Suprapubic skin (tissue), 4 donors: ENCODE measurements at regions not wholly inside any gene's neighbourhood (a gene's known extent, or its start where the extent isn't known, plus 50 kb on each side); places are given as distances from the start of the nearest gene placed in this dataset.

Source experiments
- DNase-seq, 2 donors: peaks; one replicate each; pipeline ENCODE4 v3.0.0-alpha.2; 2019; ENCODE audit warnings: low spot score in 2 of 2
- H3K27ac ChIP-seq: fragments of 200-600 bp; sonication (generic); one replicate; pipeline ENCODE4 v1.5.1; 2019
- H3K27me3 ChIP-seq: fragments of 200-600 bp; sonication (generic); one replicate; pipeline ENCODE4 v1.5.1; 2019
- H3K36me3 ChIP-seq: fragments of 200-600 bp; sonication (generic); one replicate; pipeline ENCODE4 v1.5.1; 2019
- H3K4me1 ChIP-seq: fragments of 200-600 bp; sonication (generic); one replicate; pipeline ENCODE4 v1.5.1; 2019
- H3K4me3 ChIP-seq: fragments of 200-600 bp; sonication (generic); one replicate; pipeline ENCODE4 v1.5.1; 2019; ENCODE audit warnings: mild to moderate bottlenecking
- H3K9me3 ChIP-seq: fragments of 200-600 bp; sonication (generic); one replicate; pipeline ENCODE4 v1.5.1; 2019
- EP300 ChIP-seq: sonication (generic); formaldehyde crosslinking; IDR thresholded peaks from one replicate; pipeline ENCODE4 v1.6.1; 2017; ENCODE audit warnings: antibody characterized with exemption
- POLR2A ChIP-seq, 2 donors: fragments of 450-650 bp; IDR thresholded peaks; one replicate each; pipeline ENCODE4 v1.6.1; 2017; ENCODE audit warnings: antibody characterized with exemption in 2 of 2, mild to moderate bottlenecking in 2 of 2, moderate library complexity in 2 of 2
- POLR2AphosphoS5 ChIP-seq, 3 donors: sonication (generic); formaldehyde crosslinking; IDR thresholded peaks; one replicate each; pipeline ENCODE4 v1.6.1; 2017; ENCODE audit warnings: antibody characterized with exemption in 3 of 3
- WGBS: methylation state at CpG from one replicate; pipeline ENCODE4 v1.1.5; 2018; 5-methylcytosine and 5-hydroxymethylcytosine counted together
- TF ChIP-seq, protein P1 (sequence below), 2 donors: fragments of 200-600 bp in 1 of 2; fragments of 450-650 bp in 1 of 2; sonication (generic) in 1 of 2; IDR thresholded peaks; one replicate each; pipeline ENCODE4 v1.5.1; 2016 to 2019; ENCODE audit warnings: antibody characterized with exemption in 2 of 2, mild to moderate bottlenecking in 1 of 2, moderate library complexity in 1 of 2

DNA sequence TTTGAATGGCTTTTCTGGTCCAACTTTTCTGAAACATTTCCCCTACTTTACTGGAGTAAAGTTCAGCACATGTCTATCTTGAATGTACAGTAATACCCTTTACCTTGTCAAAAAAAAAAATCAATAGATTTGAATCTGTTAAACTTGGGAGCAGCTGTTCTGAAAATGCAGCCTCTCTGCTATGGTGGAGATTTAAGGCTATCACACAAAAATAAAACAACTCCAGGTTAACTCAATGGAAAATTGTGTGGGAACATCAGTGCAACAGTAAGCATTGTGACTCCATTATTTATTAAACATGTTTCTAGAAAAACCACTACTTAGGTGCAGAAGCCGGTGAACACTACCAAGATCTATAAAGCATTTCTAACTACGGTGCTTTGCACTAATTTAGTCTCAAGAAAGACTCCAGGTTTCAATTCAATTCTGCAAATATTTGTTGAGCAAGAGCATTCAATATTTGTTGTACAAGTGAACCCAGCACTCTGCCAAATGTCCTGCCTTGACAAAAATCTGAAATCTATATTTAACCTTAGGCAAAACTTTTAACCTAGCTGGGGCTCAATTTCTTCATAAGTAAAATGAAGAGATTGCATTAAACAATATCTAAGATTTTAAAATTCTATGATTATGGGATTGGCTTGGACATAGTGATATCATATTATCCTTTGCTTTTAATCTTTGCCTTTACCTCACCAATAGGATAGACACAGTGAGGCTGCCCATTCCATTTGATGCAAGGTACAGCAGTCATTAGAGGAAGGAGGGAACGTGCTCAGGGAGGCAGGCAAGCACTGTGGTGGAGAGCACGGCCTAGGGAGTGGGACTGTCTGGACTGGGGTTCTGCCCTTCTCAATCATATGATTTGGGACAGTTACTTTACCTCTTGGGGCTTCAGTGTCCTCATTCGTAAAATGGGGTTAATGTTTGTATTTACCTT, 155.2 kb downstream of the KITLG start:
- H3K36me3 ChIP-seq, result no peaks in the 10 kb centered on the region
- peaks cover 5% of the 10 kb centered on the region for H3K4me1 ChIP-seq
- no peaks in the 10 kb centered on the region for H3K27me3 ChIP-seq
- no peak overlapping the region for H3K4me3 ChIP-seq
- no peak for DNase-seq
- 85% methylated on average over 5 of the region's 5 CpGs for WGBS
- H3K9me3 ChIP-seq, result peaks cover 5% of the 10 kb centered on the region
- TF ChIP-seq, protein P1, sequence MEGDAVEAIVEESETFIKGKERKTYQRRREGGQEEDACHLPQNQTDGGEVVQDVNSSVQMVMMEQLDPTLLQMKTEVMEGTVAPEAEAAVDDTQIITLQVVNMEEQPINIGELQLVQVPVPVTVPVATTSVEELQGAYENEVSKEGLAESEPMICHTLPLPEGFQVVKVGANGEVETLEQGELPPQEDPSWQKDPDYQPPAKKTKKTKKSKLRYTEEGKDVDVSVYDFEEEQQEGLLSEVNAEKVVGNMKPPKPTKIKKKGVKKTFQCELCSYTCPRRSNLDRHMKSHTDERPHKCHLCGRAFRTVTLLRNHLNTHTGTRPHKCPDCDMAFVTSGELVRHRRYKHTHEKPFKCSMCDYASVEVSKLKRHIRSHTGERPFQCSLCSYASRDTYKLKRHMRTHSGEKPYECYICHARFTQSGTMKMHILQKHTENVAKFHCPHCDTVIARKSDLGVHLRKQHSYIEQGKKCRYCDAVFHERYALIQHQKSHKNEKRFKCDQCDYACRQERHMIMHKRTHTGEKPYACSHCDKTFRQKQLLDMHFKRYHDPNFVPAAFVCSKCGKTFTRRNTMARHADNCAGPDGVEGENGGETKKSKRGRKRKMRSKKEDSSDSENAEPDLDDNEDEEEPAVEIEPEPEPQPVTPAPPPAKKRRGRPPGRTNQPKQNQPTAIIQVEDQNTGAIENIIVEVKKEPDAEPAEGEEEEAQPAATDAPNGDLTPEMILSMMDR (IDR thresholded peaks at IDR 0.05), result no peak
- no peak for TF ChIP-seq POLR2AphosphoS5 (IDR thresholded peaks at IDR 0.05)
- TF ChIP-seq EP300, result no peak
- TF ChIP-seq POLR2A (IDR thresholded peaks at IDR 0.05), result no peak
- H3K27ac ChIP-seq, result no peak overlapping the region

DNA sequence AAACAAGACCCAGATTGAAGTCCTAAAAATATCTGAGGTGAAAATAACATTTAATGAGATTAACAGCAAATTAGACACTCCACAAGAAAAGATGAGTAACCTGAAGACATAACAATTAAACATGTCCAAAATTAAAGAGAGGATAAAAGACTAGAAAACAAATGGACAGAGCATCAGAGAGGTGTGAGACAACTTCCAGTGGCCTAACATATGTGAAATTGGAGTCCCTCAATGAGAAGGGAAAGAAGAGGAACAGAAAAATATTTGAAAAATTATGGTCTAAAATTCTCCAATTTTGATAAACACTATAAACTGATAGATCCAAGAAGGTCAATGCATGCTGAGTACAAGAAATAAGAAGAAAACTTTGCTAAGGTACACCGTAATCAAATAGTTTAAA, 151.9 kb downstream of the KITLG start:
- no peak for DNase-seq
- no peak overlapping the region for H3K27ac ChIP-seq
- 94% methylated on average over 1 of the region's 1 CpG for WGBS
- H3K36me3 ChIP-seq, result no peaks in the 10 kb centered on the region
- no peak for TF ChIP-seq POLR2AphosphoS5 (IDR thresholded peaks at IDR 0.05)
- TF ChIP-seq EP300, result no peak
- no peak for TF ChIP-seq POLR2A (IDR thresholded peaks at IDR 0.05)
- TF ChIP-seq, protein P1 (IDR thresholded peaks at IDR 0.05), result no peak
- H3K4me3 ChIP-seq, result no peak overlapping the region
- H3K4me1 ChIP-seq, result no peaks in the 10 kb centered on the region
- peaks cover 5% of the 10 kb centered on the region for H3K9me3 ChIP-seq
- no peaks in the 10 kb centered on the region for H3K27me3 ChIP-seq

DNA sequence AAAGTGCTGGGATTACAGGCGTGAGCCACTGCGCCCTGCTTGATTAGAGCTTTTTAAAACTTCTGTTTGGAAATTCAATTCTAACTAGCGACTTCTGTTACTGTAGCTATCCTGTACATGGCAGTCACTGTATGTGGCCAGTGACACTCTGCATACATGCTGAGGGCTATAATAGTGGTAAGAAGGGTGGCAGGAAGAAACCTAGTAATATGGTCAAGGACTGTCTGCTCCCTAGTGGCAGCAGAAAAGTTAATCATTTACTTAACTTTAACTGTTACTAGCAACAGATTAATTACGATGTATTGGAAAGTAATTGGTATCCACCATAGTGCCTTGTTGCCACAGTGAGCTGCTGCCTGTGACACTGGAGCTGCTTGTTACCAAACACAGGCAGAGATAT, 149.0 kb downstream of the KITLG start:
- Histone ChIP-seq H3K4me3 (no peak overlapping the region), H3K4me1 (no peaks in the 10 kb centered on the region), H3K27me3 (no peaks in the 10 kb centered on the region), H3K27ac (no peak overlapping the region), H3K9me3 (peaks cover 5% of the 10 kb centered on the region), H3K36me3 (no peaks in the 10 kb centered on the region)
- 92% methylated on average over 4 of the region's 4 CpGs for WGBS
- DNase-seq, result no peak
- TF ChIP-seq POLR2A (IDR thresholded peaks at IDR 0.05), result no peak
- TF ChIP-seq, protein P1 (IDR thresholded peaks at IDR 0.05), result no peak
- no peak for TF ChIP-seq EP300
- TF ChIP-seq POLR2AphosphoS5 (IDR thresholded peaks at IDR 0.05), result no peak

DNA sequence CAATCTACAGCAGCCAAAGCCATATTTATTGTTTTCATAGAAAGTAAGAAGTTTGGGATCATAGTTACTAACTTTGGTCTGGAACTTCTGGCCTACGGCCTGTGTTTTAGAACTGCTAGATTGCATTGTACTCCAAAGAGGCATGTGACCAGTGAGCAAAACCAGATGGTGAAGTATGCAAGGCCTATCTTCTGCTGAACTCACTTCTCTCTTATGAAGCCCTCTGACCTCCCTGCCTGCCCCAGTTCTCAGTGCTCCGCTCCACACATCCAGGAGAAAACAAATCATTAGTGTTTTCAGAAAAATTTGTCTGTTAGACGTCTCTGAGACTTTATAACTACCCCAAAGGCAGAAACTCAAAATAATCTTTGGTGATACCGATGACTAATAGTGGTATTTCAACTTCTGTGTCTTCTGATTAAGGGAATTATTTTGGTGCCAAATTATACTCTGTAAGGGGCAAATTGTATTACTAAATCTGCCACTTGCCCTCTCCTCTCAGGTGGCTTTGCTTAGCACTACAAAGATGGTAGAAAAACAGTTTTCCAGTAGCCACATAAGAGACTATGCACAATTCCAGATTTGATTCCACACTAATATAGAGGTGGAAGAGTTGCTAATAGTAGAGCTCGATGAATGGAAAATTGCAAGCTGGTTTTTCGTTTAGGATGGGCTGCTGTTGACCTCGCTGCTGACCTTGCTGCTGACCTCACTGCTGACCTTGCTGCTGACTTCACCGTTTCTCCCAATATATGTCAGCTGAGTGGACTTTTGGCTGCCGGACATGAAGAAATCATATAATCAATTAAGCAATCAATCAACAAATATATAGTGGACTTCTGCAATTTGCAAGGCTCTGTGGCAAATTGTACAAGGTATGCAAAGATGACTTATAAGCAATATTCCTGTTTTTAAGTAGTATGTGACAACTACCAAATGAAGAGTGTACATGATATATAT, 147.5 kb downstream of the KITLG start:
- 65% methylated on average over 9 of the region's 9 CpGs for WGBS
- no peak for DNase-seq
- no peaks in the 10 kb centered on the region for H3K36me3 ChIP-seq
- H3K9me3 ChIP-seq, result peaks cover 5% of the 10 kb centered on the region
- no peaks in the 10 kb centered on the region for H3K4me1 ChIP-seq
- no peaks in the 10 kb centered on the region for H3K27me3 ChIP-seq
- no peak overlapping the region for H3K27ac ChIP-seq
- TF ChIP-seq POLR2AphosphoS5 (IDR thresholded peaks at IDR 0.05) (no peak), EP300 (no peak), POLR2A (IDR thresholded peaks at IDR 0.05) (no peak)
- TF ChIP-seq, protein P1 (IDR thresholded peaks at IDR 0.05), result no peak
- no peak overlapping the region for H3K4me3 ChIP-seq
